GM21786 (cell line): ENCODE measurements at regions not wholly inside any gene's neighbourhood (a gene's known extent, or its start where the extent isn't known, plus 50 kb on each side); places are given as distances from the start of the nearest gene placed in this dataset.
A peak's percentile ranks its signal among the peaks of the same experiment; 100 is the strongest.

Source experiments
- ATAC-seq: cut with Tn5 transposase; IDR thresholded peaks from one replicate; pipeline ENCODE4 v1.9.1; 2021; ENCODE audit not compliant: unreplicated experiment

DNA sequence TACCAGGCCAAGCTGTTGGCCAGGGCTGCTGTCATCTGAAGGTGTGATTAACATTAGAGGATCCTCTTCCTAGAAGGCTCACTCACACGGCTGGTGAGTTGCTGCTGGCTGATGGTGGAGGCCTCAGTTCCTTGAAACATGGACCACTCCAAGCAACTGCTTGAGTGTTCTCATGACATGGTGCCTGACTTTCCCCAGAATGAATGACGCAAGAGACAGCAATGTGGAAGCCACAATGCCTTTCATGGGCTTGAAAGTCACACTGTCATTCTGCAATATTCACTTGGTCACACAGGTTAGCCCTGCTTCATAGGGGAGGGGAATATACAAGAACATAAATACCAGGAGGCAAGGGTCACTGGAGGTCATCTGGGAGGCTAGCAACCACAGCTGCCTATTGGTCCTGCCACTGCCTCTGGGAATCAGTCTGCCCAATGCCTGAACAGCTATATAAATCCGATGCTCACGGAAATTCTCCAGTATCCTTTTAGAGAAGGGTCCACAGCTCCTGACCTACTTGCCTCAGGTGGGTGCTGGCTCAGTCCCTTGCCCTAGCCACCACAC lies 97.1 kb upstream of the MAML3 start:
- ATAC-seq, result no peak

DNA sequence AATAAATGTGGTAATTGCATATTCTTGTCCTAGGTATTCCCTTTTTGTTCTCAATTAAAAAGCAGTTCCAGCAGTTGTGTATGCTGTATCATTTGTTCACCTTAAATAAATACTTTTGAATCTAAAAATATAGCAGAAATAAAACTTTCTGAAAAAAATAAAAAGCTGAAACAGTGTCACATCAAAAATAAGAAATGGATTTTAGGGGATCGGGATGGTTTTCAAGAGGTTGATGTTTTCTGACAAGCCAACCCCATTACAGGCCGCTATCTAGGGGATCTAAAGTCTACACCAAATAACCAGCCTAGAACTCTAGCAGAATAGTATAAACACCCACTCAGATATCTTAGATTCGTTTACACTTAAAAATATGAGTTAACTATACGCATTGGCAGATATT lies 95.4 kb upstream of the MAML3 start:
- no peak for ATAC-seq

DNA sequence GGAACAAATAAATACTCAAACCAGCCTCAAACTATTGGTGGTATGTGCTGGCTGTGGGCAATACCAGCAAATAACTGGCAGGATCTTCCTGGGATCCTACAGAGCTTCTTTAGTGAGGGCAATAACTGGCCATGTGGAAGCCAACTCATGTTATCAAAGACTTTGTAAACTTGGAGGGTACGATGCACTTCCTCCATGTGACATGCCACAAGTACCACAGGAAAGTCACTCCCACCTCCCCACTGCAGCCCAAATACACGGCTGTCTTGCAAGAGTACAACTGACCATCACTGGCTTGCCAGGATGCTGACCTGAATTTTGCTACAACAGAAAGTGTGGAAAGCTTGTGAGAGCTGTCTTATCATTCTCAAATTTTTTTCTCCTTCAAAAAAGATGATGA lies 93.3 kb upstream of the MAML3 start:
- no peak for ATAC-seq

DNA sequence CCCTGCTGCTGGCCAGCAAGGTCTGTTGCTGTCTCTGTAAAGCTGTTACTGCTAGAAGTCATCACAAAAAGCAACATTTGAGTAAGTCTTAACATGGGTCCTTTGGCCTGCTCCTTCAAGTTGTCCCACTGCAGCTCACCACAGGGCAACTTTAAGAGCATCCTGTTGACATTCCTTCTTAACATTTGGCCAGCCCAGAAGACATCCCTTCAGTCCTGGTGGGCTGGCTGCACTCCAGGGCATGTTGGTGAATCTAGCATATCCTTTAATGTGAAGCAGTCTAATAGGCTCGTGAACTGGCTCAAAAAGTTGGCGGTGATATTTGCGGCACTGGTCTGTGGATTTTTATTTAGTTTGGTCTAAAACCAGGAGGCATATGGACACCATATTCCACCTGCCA lies 92.2 kb upstream of the MAML3 start:
- ATAC-seq, result no peak

DNA sequence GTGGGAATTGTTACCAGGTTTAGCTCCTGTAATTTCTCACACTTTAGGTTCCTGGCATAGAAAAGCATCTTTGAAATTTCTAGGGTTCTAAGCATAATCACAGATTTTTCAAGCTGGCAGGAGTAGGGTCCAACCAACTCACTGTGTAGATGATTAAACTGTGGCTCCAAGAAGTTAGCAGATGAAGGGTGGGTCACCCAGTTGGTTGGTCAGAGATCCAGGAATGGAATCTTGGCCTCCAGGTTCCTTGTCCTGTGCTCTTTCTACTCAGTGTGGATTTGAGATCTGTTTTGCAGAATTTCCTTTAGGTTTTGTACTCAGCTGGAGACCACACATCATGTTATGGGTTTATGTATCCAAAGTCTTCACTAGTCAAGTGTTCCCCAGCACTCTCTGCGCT lies 90.3 kb upstream of the MAML3 start:
- ATAC-seq, result no peak

DNA sequence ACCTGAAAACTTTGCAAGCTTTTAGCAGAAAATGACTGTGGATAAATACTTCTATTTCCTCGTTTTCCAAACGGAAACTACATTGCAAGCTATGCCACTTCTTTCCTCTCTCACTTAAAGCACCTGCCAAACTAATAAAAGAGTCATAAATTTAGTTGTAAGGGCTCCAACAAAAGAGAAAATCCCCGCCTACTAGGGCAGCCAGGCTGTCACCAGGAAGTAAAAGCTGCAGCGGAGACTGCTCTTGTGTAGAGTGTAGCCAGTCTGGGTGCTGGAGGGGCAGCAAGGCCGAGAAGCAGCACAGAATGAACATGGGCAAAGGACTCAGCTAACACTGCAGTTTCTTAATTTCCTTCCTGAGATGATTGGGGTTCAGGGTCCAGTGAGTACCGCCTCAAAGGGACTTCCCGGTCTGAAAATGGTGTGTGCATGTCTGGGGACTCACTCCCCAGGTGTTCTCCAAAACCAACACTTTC lies 89.3 kb upstream of the MAML3 start:
- ATAC-seq, result peak; percentile 62

DNA sequence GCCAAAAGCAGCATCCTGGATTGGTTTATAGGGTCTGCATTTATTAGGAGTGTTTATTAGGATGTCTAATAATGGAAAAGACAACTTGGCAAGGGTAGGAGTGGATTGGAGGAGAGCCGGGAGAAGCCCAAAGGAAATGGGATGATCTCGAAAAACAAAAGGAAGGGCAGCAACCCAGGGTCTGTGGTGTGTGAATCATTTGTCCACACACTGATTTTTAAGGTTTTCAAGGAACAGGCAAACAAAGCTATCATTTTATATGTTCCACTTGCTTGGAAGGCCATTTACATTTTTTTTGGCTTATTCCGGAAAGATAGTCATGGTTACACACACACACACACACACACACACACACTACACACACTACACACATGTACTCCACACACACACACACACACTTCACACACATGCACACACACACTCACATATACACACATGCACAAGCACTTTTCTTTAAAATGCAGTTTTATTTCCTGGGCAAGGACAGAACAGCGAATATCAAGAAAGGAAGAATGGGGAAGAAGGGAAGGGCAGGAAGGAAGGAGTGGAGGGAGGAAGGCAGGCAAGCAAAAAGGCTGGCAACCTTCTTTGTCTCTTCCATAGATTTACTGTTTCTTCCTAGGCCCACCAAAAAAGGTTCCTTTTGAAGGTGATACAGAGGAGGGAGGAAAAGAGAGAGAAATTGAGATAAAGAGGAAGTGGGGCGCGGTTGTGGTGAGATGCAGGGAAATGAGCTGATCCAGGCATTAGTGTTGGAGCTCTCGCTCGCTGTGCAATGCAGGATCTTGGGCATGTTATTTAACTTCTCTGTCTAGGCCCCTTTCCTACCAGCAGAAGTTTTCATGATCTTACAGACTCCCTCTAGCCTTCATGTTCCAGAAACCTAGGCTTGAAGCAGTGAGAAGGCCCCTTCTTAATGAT lies 88.6 kb upstream of the MAML3 start:
- peak; percentile 65 for ATAC-seq

DNA sequence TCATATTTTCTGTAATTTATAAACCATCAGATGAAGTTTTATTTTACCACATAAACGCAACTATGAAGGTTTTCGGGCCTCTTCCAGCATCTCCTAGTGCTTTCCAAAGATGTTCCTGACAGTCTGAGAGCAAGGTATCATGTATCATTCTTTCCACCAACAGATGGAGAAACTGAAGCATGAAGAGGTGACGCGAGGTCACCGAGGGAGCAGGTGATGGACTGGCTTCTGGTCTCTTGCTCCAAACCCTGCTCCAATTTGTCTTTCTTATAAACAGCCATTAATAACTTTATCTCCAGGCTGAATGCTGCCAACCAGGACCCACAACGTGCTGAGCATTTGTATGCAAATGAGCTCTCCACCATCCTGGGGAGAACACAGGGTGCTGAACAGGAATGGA lies 86.3 kb upstream of the MAML3 start:
- no peak for ATAC-seq

DNA sequence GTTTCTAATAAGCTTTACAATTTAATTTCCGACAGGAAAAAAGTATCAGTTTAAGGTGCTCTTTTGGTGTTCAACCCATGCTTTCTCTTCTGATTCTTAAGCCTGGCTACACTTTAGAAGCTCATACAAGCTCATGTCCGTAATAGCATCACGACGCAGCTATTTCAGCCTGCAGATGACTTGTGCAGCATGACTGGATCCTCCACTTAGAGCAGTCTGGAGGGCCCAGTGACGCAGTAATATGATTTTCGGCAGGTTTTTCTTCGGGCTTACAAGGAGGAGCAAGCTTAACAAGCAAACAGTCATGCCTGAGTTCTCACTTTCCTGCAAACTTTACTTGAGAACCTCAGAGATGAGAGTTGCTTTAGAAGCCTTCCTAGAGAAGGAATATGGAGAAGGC lies 85.3 kb upstream of the MAML3 start:
- ATAC-seq, result no peak

DNA sequence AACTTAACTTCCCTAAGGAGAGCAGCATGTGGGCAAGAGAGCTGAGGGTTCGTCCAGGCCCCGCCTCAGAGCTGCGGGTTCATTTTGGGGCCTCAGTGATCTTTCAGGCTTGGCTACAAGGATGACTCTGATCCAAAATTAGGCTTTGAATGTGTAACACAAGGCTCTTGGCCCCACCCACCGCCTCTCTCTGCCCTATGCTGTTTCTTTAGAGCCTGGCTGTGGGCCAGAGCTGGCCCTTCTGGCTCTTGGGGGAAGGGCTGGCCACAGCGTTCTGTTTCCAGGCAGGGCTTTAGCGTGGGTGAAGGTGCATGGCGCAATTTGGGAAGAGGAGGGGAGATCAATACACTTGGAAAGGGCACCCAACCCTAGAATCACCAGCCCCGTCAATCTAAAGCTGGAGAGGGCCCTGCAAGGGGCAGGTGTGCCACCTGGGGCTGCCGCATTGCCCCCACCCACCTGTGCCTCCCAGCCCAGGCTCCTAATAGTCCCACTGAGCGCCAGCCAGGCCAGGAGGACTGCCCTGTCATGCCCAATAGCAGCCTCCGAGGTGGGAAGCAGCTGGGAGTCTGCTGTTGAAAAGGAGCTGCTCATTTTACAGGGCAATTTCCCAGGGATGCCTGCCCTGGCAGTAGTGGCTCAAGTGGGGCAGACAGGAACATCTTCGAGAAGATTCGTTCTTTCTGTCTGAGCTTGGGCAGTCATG lies 84.5 kb upstream of the MAML3 start:
- no peak for ATAC-seq

DNA sequence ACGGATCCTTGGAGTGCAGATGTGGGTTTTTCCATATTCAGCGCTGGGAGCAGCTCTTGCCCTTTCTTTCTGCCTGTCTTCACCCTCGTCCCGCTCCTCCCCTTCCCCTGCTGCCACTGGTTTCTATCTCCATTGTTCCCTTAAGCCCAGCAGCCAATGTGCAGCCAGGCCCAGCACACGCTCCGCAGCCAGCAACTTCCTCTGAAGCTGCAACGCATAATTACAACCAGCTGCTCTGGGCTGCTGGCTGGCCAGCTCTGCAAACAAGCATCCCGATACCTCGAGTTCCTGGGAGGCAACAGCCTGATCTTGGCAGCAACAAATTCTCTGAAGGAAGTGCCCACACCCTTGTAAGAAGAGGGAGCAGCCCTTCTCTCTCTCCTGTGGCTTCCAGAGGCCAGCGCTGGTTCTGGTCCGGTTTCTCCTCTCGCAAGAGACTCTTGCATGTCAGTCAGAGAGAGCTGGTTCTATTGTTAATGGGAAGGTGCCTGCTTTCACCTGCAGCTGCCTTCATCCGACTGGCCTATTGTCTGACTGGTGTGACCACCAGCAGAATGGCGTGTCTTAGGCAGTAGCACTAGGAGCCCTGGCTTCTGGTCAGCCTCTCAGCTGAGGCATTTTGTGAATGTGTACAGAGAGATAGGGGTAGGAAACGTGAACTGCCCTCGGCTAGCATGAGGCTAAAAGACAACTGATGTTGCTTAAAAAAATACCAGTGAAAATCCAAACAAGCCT lies 83.8 kb upstream of the MAML3 start:
- ATAC-seq, result no peak

DNA sequence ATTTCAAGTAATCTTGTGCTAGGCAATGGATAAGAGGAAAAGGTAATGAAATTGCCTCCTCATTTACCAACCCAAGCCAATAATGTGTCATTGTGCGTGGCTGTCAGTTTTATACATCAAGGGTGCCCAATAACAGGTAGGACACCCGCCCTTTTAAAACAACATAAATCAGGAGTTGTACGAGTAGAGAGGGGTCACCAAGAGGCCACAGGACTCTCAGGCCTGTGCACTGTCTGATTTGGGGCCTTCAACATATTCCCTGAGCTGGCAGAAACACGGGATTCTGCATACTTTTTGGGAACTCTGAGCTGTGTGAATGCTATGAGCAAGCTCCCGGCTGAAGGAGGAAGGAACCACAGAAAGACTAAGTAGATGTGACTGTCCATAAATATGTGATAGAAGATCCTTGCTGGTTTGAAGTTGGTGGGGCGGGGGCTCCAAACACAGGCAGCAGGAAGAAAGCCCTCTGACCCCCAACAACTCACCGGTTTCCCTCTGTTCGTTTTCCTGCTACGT lies 82.7 kb upstream of the MAML3 start:
- ATAC-seq, result no peak

DNA sequence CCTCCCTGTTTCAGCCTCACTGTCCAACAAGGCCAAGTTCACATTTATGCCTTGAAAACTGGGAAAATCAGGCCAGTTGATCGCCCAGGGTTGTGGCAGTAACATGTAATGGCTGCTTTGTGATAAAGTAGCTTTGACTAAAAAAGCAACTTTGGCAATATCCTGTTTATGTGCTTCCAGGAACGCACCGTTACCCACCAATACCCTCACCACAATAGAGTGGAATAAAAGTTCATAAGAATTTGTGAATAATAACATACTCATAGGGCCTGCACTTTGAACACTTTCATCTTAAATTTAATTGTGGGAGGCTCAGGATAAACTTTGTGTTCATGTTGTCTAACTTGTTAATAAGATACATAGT lies 80.7 kb upstream of the MAML3 start:
- ATAC-seq, result no peak

DNA sequence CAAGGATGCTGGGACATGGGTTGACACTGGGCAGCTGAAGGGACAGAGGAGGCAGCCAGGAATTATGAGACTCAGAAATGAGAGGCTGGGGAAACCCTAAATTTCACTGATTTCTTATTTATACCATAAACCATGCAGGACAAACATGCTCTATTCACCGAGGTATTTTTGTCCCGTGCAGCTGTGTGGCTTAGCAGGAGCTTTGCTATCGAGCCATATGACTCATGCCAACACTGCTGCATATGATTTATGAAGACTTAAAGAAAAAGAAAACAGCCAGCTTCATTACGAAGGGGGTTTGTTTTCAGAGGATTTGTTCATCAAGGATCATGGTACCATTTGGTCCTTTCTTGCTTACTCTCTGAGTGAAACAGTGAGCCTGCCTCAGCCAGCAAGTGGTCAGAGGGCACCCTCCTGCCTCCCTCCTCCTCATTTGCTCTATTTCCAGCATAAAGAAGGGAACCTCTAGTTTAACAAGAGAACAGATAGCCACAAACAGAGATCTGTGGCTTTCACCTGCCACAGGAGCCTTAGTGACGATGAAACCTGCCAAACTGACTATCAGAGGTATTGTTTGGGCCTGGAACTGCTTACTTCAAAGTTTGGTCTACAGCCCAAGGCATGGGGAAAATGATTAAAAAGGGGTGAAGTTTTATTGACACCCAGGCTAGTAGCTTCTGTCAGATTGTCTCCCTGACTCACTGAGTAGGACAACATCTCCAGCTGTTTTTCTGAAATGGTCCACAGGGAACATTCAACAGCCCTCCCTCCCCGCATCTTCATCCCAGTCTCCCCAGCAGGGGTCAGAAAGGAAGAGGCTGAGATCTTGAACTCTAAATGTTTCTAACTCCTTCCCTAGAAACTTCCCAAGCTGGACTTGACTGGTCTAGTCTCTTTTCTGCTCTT lies 80.1 kb upstream of the MAML3 start:
- ATAC-seq, result no peak

DNA sequence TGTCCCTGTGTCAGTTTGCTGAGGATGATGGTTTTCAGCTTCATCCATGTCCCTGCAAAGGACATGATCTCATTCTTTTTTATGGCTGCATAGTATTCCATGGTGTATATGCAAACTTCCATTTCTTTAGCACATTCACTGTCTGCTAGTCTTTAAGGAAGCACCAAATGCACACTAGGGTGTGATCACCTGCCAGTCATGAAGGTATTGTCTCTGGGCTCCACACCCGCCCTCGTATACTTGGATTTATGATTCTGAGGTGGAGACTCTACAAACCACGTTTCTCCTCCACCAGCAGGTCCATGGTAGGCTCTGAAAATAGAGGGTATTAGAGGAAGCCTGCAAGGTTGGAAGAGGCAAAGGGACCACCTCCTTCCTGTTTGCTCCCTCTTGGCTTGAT lies 75.9 kb upstream of the MAML3 start:
- no peak for ATAC-seq

DNA sequence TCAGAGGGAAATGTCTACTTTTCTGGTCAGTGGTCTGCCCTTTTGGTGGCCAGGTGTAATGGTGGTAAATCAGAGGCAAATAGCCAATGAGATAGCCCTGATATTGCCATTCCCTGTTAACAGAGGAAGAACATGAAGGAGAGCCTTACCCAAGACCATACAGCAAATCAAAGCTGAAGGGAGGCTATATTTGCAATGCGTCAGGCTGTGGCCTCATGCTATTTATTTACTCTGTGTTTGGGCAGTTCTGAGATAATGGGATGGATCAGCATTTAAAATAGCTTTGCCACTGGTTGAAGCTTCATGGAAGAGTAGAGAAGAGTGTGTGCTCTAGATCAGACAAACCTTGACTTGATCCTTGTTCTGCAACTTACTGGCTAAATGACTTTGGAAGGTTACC lies 73.3 kb upstream of the MAML3 start:
- ATAC-seq, result no peak

DNA sequence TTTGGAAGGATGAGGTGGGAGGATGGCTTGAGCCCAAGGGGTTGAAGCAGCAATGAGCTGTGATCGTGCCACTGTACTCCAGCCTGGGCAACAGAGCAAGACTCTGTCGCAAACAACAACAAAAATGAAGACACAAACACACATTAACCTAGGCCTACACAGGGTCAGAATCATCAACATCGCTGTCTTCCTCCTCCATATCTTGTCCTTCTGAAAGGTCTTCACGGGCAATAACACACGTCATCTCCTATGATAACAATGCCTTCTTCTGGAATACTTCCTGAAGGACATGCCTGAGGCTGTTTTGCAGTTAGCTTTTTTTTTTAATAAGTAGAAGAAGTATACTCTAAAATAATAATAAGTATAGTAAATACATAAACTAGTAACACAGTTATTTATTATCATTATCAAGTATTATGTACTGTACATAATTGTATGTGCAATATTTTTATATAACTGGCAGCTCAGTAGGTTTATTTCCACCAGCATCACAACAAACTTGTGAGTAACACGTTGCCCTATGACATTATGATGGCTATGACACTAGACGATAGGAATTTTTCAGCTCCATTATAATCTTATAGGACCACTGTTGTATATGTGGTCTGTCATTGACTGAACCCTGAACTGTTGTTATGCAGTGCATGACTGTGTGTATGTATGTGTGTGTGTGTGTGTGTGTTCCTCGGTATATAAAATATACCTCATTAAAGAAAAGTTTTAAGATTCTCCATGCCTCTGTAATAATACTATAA lies 69.2 kb upstream of the MAML3 start:
- ATAC-seq, result no peak

DNA sequence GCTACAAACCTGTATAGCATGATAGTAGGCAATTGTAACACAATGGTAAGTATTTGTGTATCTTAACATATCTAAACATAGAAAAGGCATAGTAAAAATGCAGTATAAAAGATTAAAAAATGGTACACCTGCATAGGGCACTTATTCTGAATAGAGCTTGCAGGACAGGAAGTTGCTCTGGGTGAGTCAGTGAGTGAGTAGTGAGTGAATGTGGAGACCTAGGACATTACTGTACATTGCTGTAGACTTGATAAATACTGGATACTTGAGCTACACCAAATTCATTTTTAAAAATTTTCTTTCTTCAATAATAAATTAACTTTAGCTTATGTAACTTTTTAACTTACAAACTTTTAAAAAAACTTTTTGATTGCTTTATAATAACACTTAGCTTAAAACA lies 68.2 kb upstream of the MAML3 start:
- no peak for ATAC-seq

DNA sequence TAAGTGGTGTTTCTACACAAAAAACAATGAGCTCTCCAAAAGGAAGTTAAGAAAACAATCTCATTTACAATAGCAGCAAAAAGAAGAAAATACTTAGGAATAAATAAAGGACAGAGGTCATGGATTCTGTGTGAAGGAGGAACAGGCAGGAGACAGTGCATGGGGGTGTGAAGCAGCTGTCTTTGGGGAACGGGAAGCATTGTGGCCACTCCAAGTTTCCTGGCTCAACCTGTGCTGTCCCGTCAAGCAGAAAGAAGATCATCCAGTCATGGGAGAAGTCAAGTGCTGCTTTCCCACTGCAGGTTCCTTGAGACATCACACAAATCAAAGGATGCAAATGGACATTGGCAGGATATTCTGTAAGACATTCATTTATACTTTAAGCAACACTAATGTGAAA lies 66.1 kb upstream of the MAML3 start:
- ATAC-seq, result no peak
